ENCODE measurements at regions not wholly inside any gene's neighbourhood (a gene's known extent, or its start where the extent isn't known, plus 50 kb on each side); places are given as distances from the start of the nearest gene placed in this dataset.
A peak's percentile ranks its signal among the peaks of the same experiment; 100 is the strongest.

DNA sequence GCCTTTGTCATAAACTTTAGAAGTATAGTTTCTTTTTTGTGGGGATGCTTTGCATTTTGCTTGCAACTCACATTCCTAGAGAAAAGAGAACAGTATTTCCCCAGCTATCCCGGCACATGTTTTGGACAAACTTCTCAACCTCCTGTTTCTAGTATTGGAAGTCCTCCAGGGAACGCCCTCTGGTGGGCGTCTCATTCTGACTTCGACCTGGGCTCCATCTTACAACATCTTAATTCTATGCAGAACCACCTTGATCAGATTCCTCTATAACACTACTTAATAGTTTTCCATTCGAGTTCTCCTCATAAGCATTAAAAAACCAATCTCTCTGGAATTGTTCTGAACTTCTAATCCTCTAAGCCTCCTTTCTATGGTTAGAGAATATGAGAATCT lies 139.5 kb upstream of the FZD8 start:
- no peak overlapping the region for H3K4me2 ChIP-seq (ENCODE audit: low read length)
- H3K9me3 ChIP-seq (ENCODE audit: control insufficient read depth in 1 of 2, insufficient read depth in 1 of 2, low read depth in 1 of 2, low read length in 2 of 2), result no peaks in the 10 kb centered on the region
- POLR2A ChIA-PET, result no interaction called here
- no peaks in the 10 kb centered on the region for H3K4me1 ChIP-seq (ENCODE audit: control insufficient read depth in 1 of 2, insufficient read depth in 2 of 2, low read length in 2 of 2)
- RAD21 ChIA-PET (ENCODE audit: low non-redundant PET in 1 of 2, low total read pairs in 2 of 2, uncharacterized antibody in 2 of 2, unreplicated experiment in 2 of 2), result no interaction called here
- intact Hi-C loops (cut with micrococcal nuclease), result no loop called here
- H3K4me3 ChIP-seq (replicated peaks in 1 of 2; ENCODE audit: low read depth in 1 of 2, low read length in 2 of 2), result no peak overlapping the region
- ATAC-seq (no peak), DNase-seq (ENCODE audit: low read depth, low spot score) (no peak)
- H3K36me3 ChIP-seq (ENCODE audit: control insufficient read depth in 1 of 2, insufficient read depth in 2 of 2, low read length in 2 of 2), result no peaks in the 10 kb centered on the region
- H2AFZ ChIP-seq (ENCODE audit: low read depth, low read length, poor library complexity, severe bottlenecking), result no peak overlapping the region
- BruUV-seq (replicated peaks), result no TSS peak
- no peaks in the 10 kb centered on the region for H3K27me3 ChIP-seq (ENCODE audit: insufficient read depth, low read length)
- no peak for TF ChIP-seq ZNF274 (IDR thresholded peaks at IDR 0.05; ENCODE audit: low read depth, low read length)
- TF ChIP-seq, protein P1, sequence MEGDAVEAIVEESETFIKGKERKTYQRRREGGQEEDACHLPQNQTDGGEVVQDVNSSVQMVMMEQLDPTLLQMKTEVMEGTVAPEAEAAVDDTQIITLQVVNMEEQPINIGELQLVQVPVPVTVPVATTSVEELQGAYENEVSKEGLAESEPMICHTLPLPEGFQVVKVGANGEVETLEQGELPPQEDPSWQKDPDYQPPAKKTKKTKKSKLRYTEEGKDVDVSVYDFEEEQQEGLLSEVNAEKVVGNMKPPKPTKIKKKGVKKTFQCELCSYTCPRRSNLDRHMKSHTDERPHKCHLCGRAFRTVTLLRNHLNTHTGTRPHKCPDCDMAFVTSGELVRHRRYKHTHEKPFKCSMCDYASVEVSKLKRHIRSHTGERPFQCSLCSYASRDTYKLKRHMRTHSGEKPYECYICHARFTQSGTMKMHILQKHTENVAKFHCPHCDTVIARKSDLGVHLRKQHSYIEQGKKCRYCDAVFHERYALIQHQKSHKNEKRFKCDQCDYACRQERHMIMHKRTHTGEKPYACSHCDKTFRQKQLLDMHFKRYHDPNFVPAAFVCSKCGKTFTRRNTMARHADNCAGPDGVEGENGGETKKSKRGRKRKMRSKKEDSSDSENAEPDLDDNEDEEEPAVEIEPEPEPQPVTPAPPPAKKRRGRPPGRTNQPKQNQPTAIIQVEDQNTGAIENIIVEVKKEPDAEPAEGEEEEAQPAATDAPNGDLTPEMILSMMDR (IDR thresholded peaks at IDR 0.05 in 2 of 3, conservative IDR thresholded peaks at IDR 0.05 in 1 of 3; ENCODE audit: borderline replicate concordance in 1 of 3, insufficient read depth in 1 of 3, low read depth in 2 of 3, low read length in 2 of 3), result peak in 2 of 3 experiments; percentile 24 to 40; a peak in 3 of 6 replicates
- no peaks in the 10 kb centered on the region for H3K79me2 ChIP-seq (ENCODE audit: insufficient read depth, low read length)
- no peak overlapping the region for H3K27ac ChIP-seq (ENCODE audit: low read depth, low read length)
- CTCF ChIA-PET, result interaction anchor here (0.7 to 1.4 kb wide), 3 partner anchors 146 to 168 kb away, joined by 3 to 4 read pairs (median 3); no protein-coding TSS in a partner anchor
- no peak overlapping the region for H3K9ac ChIP-seq (ENCODE audit: low read length)
- no peaks in the 10 kb centered on the region for H3K9me2 ChIP-seq (ENCODE audit: insufficient read depth)
- H4K20me1 ChIP-seq (ENCODE audit: insufficient read depth), result no peaks in the 10 kb centered on the region

DNA sequence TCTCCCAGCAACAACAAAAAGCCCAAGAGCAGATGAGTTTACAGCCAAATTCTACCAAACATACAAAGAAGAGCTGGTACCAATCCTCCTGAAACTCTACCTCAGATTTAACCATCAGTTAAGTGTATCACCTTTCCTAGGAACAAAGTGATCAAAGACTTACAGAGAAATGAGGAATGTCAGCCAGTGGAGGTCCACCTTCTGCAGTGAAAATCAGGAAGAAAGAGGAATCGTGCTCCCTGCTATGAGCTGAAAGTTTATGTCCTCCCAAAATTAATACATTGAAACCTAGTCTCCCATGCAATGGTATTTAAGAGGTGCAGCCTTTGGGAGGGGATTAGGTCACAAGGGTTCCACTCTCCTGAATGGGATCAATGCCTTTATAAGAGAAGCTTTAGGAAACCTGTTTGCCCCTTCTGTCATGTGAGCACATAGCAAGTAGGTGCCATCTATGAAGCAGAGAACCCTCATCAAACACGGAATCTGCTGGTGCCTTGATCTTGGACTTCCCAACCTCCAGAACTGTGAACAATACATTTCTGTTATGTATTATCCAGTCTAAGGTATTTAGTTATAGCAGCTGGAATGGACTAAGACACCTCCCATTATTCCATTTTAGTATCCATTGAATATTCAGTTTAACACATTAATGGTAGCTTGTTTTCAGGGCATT lies 139.0 kb upstream of the FZD8 start:
- no peak overlapping the region for H3K4me2 ChIP-seq (ENCODE audit: low read length)
- ChIA-PET RAD21 (ENCODE audit: low non-redundant PET in 1 of 2, low total read pairs in 2 of 2, uncharacterized antibody in 2 of 2, unreplicated experiment in 2 of 2) (no interaction called here), CTCF (interaction anchor here (0.7 to 0.9 kb wide), 2 partner anchors 146 to 167 kb away, joined by 3 to 4 read pairs; no protein-coding TSS in a partner anchor), POLR2A (no interaction called here)
- H2AFZ ChIP-seq (ENCODE audit: low read depth, low read length, poor library complexity, severe bottlenecking), result no peak overlapping the region
- ATAC-seq (no peak), DNase-seq (ENCODE audit: low read depth, low spot score) (no peak)
- H3K4me1 ChIP-seq (ENCODE audit: control insufficient read depth in 1 of 2, insufficient read depth in 2 of 2, low read length in 2 of 2), result no peaks in the 10 kb centered on the region
- H3K79me2 ChIP-seq (ENCODE audit: insufficient read depth, low read length), result no peaks in the 10 kb centered on the region
- no peaks in the 10 kb centered on the region for H4K20me1 ChIP-seq (ENCODE audit: insufficient read depth)
- no peak overlapping the region for H3K9ac ChIP-seq (ENCODE audit: low read length)
- H3K9me3 ChIP-seq (ENCODE audit: control insufficient read depth in 1 of 2, insufficient read depth in 1 of 2, low read depth in 1 of 2, low read length in 2 of 2), result no peaks in the 10 kb centered on the region
- intact Hi-C loops (cut with micrococcal nuclease), result no loop called here
- no peak overlapping the region for H3K27ac ChIP-seq (ENCODE audit: low read depth, low read length)
- H3K27me3 ChIP-seq (ENCODE audit: insufficient read depth, low read length), result no peaks in the 10 kb centered on the region
- H3K36me3 ChIP-seq (ENCODE audit: control insufficient read depth in 1 of 2, insufficient read depth in 2 of 2, low read length in 2 of 2), result no peaks in the 10 kb centered on the region
- no peak overlapping the region for H3K4me3 ChIP-seq (replicated peaks in 1 of 2; ENCODE audit: low read depth in 1 of 2, low read length in 2 of 2)
- H3K9me2 ChIP-seq (ENCODE audit: insufficient read depth), result no peaks in the 10 kb centered on the region
- BruUV-seq (replicated peaks), result no TSS peak
- TF ChIP-seq ZNF274 (IDR thresholded peaks at IDR 0.05; ENCODE audit: low read depth, low read length) (no peak), SIN3A (IDR thresholded peaks at IDR 0.05; ENCODE audit: low read depth) (no peak), TCF7L2 (IDR thresholded peaks at IDR 0.05; ENCODE audit: borderline replicate concordance, extremely low read depth, insufficient read depth, insufficient read length) (no peak), CBX3 (IDR thresholded peaks at IDR 0.05; ENCODE audit: low read depth) (no peak), YY1 (IDR thresholded peaks at IDR 0.05; ENCODE audit: extremely low read depth, insufficient replicate concordance, low read depth, low read length) (no peak), POLR2A (IDR thresholded peaks at IDR 0.05; ENCODE audit: borderline replicate concordance, extremely low read depth, insufficient read depth, insufficient read length) (no peak), SP1 (IDR thresholded peaks at IDR 0.05; ENCODE audit: low read depth) (no peak), POLR2AphosphoS5 (IDR thresholded peaks at IDR 0.05; ENCODE audit: low read depth, low read length) (no peak), EGR1 (IDR thresholded peaks at IDR 0.05; ENCODE audit: low read depth) (no peak), ELF1 (IDR thresholded peaks at IDR 0.05; ENCODE audit: borderline replicate concordance, low read depth) (no peak)
- TF ChIP-seq, protein P1 (IDR thresholded peaks at IDR 0.05 in 2 of 3, conservative IDR thresholded peaks at IDR 0.05 in 1 of 3; ENCODE audit: borderline replicate concordance in 1 of 3, insufficient read depth in 1 of 3, low read depth in 2 of 3, low read length in 2 of 3), result no peak
- TF ChIP-seq, protein P2, sequence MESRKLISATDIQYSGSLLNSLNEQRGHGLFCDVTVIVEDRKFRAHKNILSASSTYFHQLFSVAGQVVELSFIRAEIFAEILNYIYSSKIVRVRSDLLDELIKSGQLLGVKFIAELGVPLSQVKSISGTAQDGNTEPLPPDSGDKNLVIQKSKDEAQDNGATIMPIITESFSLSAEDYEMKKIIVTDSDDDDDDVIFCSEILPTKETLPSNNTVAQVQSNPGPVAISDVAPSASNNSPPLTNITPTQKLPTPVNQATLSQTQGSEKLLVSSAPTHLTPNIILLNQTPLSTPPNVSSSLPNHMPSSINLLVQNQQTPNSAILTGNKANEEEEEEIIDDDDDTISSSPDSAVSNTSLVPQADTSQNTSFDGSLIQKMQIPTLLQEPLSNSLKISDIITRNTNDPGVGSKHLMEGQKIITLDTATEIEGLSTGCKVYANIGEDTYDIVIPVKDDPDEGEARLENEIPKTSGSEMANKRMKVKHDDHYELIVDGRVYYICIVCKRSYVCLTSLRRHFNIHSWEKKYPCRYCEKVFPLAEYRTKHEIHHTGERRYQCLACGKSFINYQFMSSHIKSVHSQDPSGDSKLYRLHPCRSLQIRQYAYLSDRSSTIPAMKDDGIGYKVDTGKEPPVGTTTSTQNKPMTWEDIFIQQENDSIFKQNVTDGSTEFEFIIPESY (IDR thresholded peaks at IDR 0.05; ENCODE audit: extremely low read depth, insufficient replicate concordance, low read length), result no peak
